ENCODE measurements at regions not wholly inside any gene's neighbourhood (a gene's known extent, or its start where the extent isn't known, plus 50 kb on each side); places are given as distances from the start of the nearest gene placed in this dataset.

- in situ Hi-C loops (cut with MboI; ENCODE audit: low pct_ligation_motif_present in 1 of 4, low pct_unique_long_range_greater_than_20kb in 1 of 4, low sequenced_read_pairs in 3 of 4) (no loop called here), intact Hi-C loops (cut with DNase I; ENCODE audit: low total_unique reads) (no loop called here)
- no peaks in the 10 kb centered on the region for H3K9me3 ChIP-seq
- peaks cover 59 to 82% (median 77%) of the 10 kb centered on the region in 4 donors for H3K4me1 ChIP-seq
- 34% methylated on average over 7 of the region's 7 CpGs; no CpG with 5 or more reads in 1 of the 2 donors for WGBS, 2 donors (ENCODE audit: low coverage in 1 of 2)
- no peaks in the 10 kb centered on the region for H3K36me3 ChIP-seq
- DNase-seq: peak; percentile 62
- H3K27me3 ChIP-seq: no peaks in the 10 kb centered on the region
- TF ChIP-seq POLR2AphosphoS5 (IDR thresholded peaks at IDR 0.05): peak in 2 of 3 donors; percentile 17 to 48
- no peak for TF ChIP-seq POLR2A (IDR thresholded peaks at IDR 0.05)
- peak overlapping the region; percentile 80 to 91 (median 88) for H3K27ac ChIP-seq
- no peak overlapping the region for H3K4me3 ChIP-seq
Measured at GRCh38 chr17:77391668-77392375, 251.1 kb downstream of the SEC14L1 start.

- Histone ChIP-seq H3K27me3 (no peaks in the 10 kb centered on the region), H3K4me3 (no peak overlapping the region), H3K27ac (peak overlapping the region; percentile 80 to 91 (median 88)), H3K4me1 (peaks cover 59 to 74% (median 70%) of the 10 kb centered on the region in 4 donors), H3K36me3 (no peaks in the 10 kb centered on the region), H3K9me3 (no peaks in the 10 kb centered on the region)
- intact Hi-C loops (cut with DNase I; ENCODE audit: low total_unique reads) (no loop called here), in situ Hi-C loops (cut with MboI; ENCODE audit: low pct_ligation_motif_present in 1 of 4, low pct_unique_long_range_greater_than_20kb in 1 of 4, low sequenced_read_pairs in 3 of 4) (no loop called here)
- TF ChIP-seq POLR2AphosphoS5 (IDR thresholded peaks at IDR 0.05): no peak
- TF ChIP-seq CTCF (IDR thresholded peaks at IDR 0.05): no peak
- no peak for TF ChIP-seq EP300 (IDR thresholded peaks at IDR 0.05; ENCODE audit: low read depth)
- TF ChIP-seq POLR2A (IDR thresholded peaks at IDR 0.05): no peak
- 17 to 36% methylated on average over 4 to 16 of the region's 16 CpGs for WGBS, 2 donors (ENCODE audit: low coverage in 1 of 2)
- DNase-seq: peak; percentile 68
Measured at GRCh38 chr17:77392376-77393273, 251.9 kb downstream of the SEC14L1 start.

- no peak for DNase-seq
- TF ChIP-seq EP300 (IDR thresholded peaks at IDR 0.05; ENCODE audit: low read depth) (no peak), POLR2AphosphoS5 (IDR thresholded peaks at IDR 0.05) (no peak), CTCF (IDR thresholded peaks at IDR 0.05) (no peak), POLR2A (IDR thresholded peaks at IDR 0.05) (no peak)
- intact Hi-C loops (cut with DNase I; ENCODE audit: low total_unique reads): no loop called here
- Histone ChIP-seq H3K27me3 (no peaks in the 10 kb centered on the region), H3K4me3 (no peak overlapping the region), H3K27ac (peak overlapping the region; percentile 80 to 91 (median 88)), H3K4me1 (peaks cover 55 to 67% (median 64%) of the 10 kb centered on the region in 4 donors), H3K36me3 (no peaks in the 10 kb centered on the region), H3K9me3 (no peaks in the 10 kb centered on the region)
- 68% methylated on average over 5 of the region's 5 CpGs; no CpG with 5 or more reads in 1 of the 2 donors for WGBS, 2 donors (ENCODE audit: low coverage in 1 of 2)
- in situ Hi-C loops (cut with MboI; ENCODE audit: low pct_ligation_motif_present in 1 of 4, low pct_unique_long_range_greater_than_20kb in 1 of 4, low sequenced_read_pairs in 3 of 4): no loop called here
Measured at GRCh38 chr17:77393274-77393600, 252.5 kb downstream of the SEC14L1 start.

GRCh38 chr17:77393867-77394539, 253.2 kb downstream of the SEC14L1 start:
- TF ChIP-seq POLR2A (IDR thresholded peaks at IDR 0.05) (no peak), EP300 (IDR thresholded peaks at IDR 0.05; ENCODE audit: low read depth) (no peak), CTCF (IDR thresholded peaks at IDR 0.05) (no peak), POLR2AphosphoS5 (IDR thresholded peaks at IDR 0.05) (no peak)
- Histone ChIP-seq H3K36me3 (no peaks in the 10 kb centered on the region), H3K4me1 (peaks cover 49 to 60% (median 56%) of the 10 kb centered on the region in 4 donors), H3K27me3 (no peaks in the 10 kb centered on the region), H3K27ac (peak overlapping the region; percentile 80 to 91 (median 88)), H3K9me3 (no peaks in the 10 kb centered on the region), H3K4me3 (no peak overlapping the region)
- no peak for DNase-seq
- WGBS, 2 donors (ENCODE audit: low coverage in 1 of 2): 77% methylated on average over 10 of the region's 10 CpGs; no CpG with 5 or more reads in 1 of the 2 donors
- in situ Hi-C loops (cut with MboI; ENCODE audit: low pct_ligation_motif_present in 1 of 4, low pct_unique_long_range_greater_than_20kb in 1 of 4, low sequenced_read_pairs in 3 of 4): no loop called here
- intact Hi-C loops (cut with DNase I; ENCODE audit: low total_unique reads): loop anchor here (1.0 kb wide), 1 partner anchor 43 kb away; no protein-coding TSS in a partner anchor

All from transverse colon (tissue), 4 donors.